Gastroesophageal sphincter (tissue), 4 donors: ENCODE measurements at regions not wholly inside any gene's neighbourhood (a gene's known extent, or its start where the extent isn't known, plus 50 kb on each side); places are given as distances from the start of the nearest gene placed in this dataset.

Source experiments
- ATAC-seq: fragments of 150-250 bp; one replicate; pipeline ENCODE4 v1.9.1; 2016; ENCODE audit warnings: mild to moderate bottlenecking, moderate library complexity
- H3K27ac ChIP-seq, 4 donors: fragments of 200-600 bp; sonication (generic) in 3 of 4; 1 replicate in 3 of 4; 2 replicates in 1 of 4; pipeline ENCODE4 v1.5.1; 2016 to 2019
- H3K27me3 ChIP-seq: fragments of 200-600 bp; sonication (generic); one replicate; pipeline ENCODE4 v1.5.1; 2019
- H3K36me3 ChIP-seq, 2 donors: fragments of 200-600 bp; sonication (generic); one replicate each; pipeline ENCODE4 v1.5.1; 2019; ENCODE audit warnings: control low read depth in 1 of 2
- H3K4me1 ChIP-seq, 3 donors: fragments of 200-600 bp; sonication (generic); 1 replicate in 2 of 3; 2 replicates in 1 of 3; pipeline ENCODE4 v1.5.1; 2016 to 2019; ENCODE audit warnings: control low read depth in 2 of 3
- H3K4me3 ChIP-seq, 2 donors: fragments of 200-600 bp; sonication (generic); one replicate each; pipeline ENCODE4 v1.5.1; 2019; ENCODE audit warnings: mild to moderate bottlenecking in 1 of 2, moderate library complexity in 1 of 2
- H3K9me3 ChIP-seq, 3 donors: fragments of 200-600 bp; sonication (generic); one replicate each; pipeline ENCODE4 v1.5.1; 2017 to 2019; ENCODE audit warnings: control low read depth in 2 of 3
- CTCF ChIP-seq, 4 experiments: fragments of 200-600 bp in 2 of 4; fragments of 450-650 bp in 2 of 4; sonication (generic) in 1 of 4; IDR thresholded peaks; one replicate each; pipeline ENCODE4 v1.5.1; 2017 to 2019; ENCODE audit warnings: antibody characterized with exemption in 4 of 4, mild to moderate bottlenecking in 2 of 4, moderate library complexity in 2 of 4
- EP300 ChIP-seq: sonication (generic); formaldehyde crosslinking; IDR thresholded peaks from one replicate; pipeline ENCODE4 v1.6.1; 2017; ENCODE audit warnings: antibody characterized with exemption, mild to moderate bottlenecking
- POLR2A ChIP-seq, 2 donors: fragments of 450-650 bp; IDR thresholded peaks; one replicate each; pipeline ENCODE4 v1.6.1; 2017; ENCODE audit warnings: antibody characterized with exemption in 2 of 2, mild to moderate bottlenecking in 2 of 2, moderate library complexity in 1 of 2
- POLR2AphosphoS5 ChIP-seq: sonication (generic); formaldehyde crosslinking; IDR thresholded peaks from one replicate; pipeline ENCODE4 v1.6.1; 2017; ENCODE audit warnings: antibody characterized with exemption
- WGBS, 2 donors: methylation state at CpG; one replicate each; pipeline ENCODE4 v1.1.5; 2018; ENCODE audit warnings: low coverage in 1 of 2; 5-methylcytosine and 5-hydroxymethylcytosine counted together

DNA sequence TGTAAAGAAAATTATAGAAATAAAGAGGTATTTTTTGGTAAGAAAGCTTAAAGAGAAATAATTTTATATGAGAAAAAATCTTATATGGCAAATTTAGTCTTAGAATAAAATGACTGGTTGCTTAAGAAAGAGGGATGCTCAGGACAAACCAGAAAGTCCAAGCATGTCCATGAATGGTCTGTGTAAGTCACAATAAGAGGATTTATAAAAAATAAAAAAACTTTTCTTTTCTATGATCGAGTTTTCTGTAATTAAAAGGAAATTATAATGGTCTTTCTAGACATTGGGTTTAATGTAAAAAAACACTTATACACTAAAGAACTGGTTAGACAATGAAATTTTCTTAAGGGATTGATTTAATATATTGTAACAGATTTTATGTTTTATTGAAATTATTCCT, 819.6 kb downstream of the TBC1D22A start:
- H3K9me3 ChIP-seq = no peaks in the 10 kb centered on the region
- no peak for ATAC-seq
- H3K27me3 ChIP-seq = peaks cover 17% of the 10 kb centered on the region
- TF ChIP-seq EP300 (no peak), POLR2A (IDR thresholded peaks at IDR 0.05) (no peak), CTCF (IDR thresholded peaks at IDR 0.05) (no peak), POLR2AphosphoS5 (no peak)
- H3K4me3 ChIP-seq = no peak overlapping the region
- H3K27ac ChIP-seq = no peak overlapping the region
- no peaks in the 10 kb centered on the region for H3K4me1 ChIP-seq
- 65 to 67% methylated on average over 1 of the region's 1 CpG for WGBS, 2 donors
- no peaks in the 10 kb centered on the region for H3K36me3 ChIP-seq

GRCh38 chr22:47580121-47580520, 817.7 kb downstream of the TBC1D22A start:
- Histone ChIP-seq H3K27ac (no peak overlapping the region), H3K4me1 (no peaks in the 10 kb centered on the region), H3K9me3 (no peaks in the 10 kb centered on the region), H3K36me3 (no peaks in the 10 kb centered on the region), H3K27me3 (peaks cover 28% of the 10 kb centered on the region), H3K4me3 (no peak overlapping the region)
- no peak for ATAC-seq
- TF ChIP-seq POLR2A (IDR thresholded peaks at IDR 0.05) (no peak), EP300 (no peak), CTCF (IDR thresholded peaks at IDR 0.05) (no peak), POLR2AphosphoS5 (no peak)

DNA sequence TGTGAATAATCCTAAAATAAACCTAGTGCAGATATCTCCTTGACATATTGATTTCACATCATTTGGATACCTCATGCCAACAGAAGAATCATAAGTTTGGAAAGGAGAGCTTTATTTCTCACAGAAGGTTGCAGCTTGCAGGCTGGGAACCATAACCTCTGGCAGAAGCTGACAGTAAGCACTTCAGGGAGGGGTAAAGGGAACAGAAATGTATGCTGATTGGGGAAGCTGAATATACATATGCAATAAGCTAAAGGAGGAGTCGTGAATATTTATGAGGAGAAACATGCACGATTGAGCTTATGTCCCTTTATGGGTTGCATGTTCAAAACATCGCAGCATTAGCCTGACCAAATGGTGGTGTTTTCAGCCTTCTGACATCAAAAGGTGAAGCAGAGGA, 814.5 kb downstream of the TBC1D22A start:
- TF ChIP-seq CTCF (IDR thresholded peaks at IDR 0.05) (no peak), POLR2AphosphoS5 (no peak), POLR2A (IDR thresholded peaks at IDR 0.05) (no peak), EP300 (no peak)
- no peaks in the 10 kb centered on the region for H3K9me3 ChIP-seq
- H3K27me3 ChIP-seq = peaks cover 33% of the 10 kb centered on the region
- 75 to 79% methylated on average over 3 of the region's 3 CpGs for WGBS, 2 donors
- no peaks in the 10 kb centered on the region for H3K4me1 ChIP-seq
- no peaks in the 10 kb centered on the region for H3K36me3 ChIP-seq
- H3K27ac ChIP-seq = no peak overlapping the region
- H3K4me3 ChIP-seq = no peak overlapping the region
- no peak for ATAC-seq

- WGBS, 2 donors = 79 to 82% methylated on average over 3 to 11 of the region's 11 CpGs
- Histone ChIP-seq H3K9me3 (no peaks in the 10 kb centered on the region), H3K27ac (no peak overlapping the region), H3K27me3 (peaks cover 40% of the 10 kb centered on the region), H3K4me3 (no peak overlapping the region), H3K36me3 (no peaks in the 10 kb centered on the region), H3K4me1 (no peaks in the 10 kb centered on the region)
- TF ChIP-seq POLR2AphosphoS5 (no peak), POLR2A (IDR thresholded peaks at IDR 0.05) (no peak), CTCF (IDR thresholded peaks at IDR 0.05) (no peak), EP300 (no peak)
- no peak for ATAC-seq
Observed at GRCh38 chr22:47575291-47575690, 812.8 kb downstream of the TBC1D22A start.

DNA sequence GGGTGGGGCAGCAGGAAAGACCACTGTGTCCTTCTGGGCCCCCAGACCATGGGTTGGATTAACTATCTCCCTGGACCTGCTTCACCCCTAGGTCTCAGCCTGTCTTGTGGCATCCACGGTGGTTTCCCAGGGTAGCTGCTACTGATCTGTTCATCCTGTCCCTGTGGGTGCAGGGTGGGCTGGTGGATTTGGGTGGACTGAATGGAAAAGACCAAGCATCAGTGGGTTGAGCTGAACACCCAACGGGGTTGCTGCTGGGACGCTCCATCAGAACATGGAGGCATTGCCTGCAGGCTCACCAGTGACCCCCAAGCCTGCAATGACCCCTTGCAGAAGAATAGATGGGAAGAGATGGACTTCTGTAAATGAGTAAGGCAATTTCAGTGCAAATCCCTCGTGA, 812.1 kb downstream of the TBC1D22A start:
- 57 to 95% methylated on average over 1 to 3 of the region's 4 CpGs for WGBS, 2 donors
- Histone ChIP-seq H3K9me3 (no peaks in the 10 kb centered on the region), H3K36me3 (no peaks in the 10 kb centered on the region), H3K27ac (no peak overlapping the region), H3K4me3 (no peak overlapping the region), H3K4me1 (no peaks in the 10 kb centered on the region), H3K27me3 (peaks cover 40% of the 10 kb centered on the region)
- no peak for ATAC-seq
- TF ChIP-seq CTCF (IDR thresholded peaks at IDR 0.05) (no peak), POLR2A (IDR thresholded peaks at IDR 0.05) (no peak), POLR2AphosphoS5 (no peak), EP300 (no peak)
